Stimulated activated CD8-positive, alpha-beta memory T cell treated with anti-CD3 and anti-CD28 coated beads, Interleukin-4, amount 100 ng/mL, for 24 hours (primary cell): ENCODE measurements at regions not wholly inside any gene's neighbourhood (a gene's known extent, or its start where the extent isn't known, plus 50 kb on each side); places are given as distances from the start of the nearest gene placed in this dataset.
"Not testable (repeated sequence)": the region's sequence is repeated elsewhere in the genome, so short reads cannot be mapped to it uniquely, and the experiment has no call there.

ENCODE experiments used
- DNase-seq: peaks from one replicate; pipeline ENCODE4 v3.0.0-alpha.2; 2020; ENCODE audit warnings: low read depth

DNA sequence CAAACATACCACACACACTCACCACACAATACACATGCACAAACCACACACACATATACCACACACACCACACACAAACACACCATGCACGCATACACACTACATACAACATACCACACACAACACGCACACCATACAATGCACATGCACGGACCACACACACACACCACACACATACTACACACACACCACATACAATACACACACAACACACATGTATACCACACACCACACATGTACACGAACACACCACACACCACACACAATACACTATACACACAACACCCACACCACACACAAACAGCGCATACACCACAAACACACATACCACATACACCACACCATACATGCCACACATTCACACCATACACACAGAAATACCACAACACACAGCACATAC, 480.3 kb downstream of the DIRAS2 start:
- no peak for DNase-seq

DNA sequence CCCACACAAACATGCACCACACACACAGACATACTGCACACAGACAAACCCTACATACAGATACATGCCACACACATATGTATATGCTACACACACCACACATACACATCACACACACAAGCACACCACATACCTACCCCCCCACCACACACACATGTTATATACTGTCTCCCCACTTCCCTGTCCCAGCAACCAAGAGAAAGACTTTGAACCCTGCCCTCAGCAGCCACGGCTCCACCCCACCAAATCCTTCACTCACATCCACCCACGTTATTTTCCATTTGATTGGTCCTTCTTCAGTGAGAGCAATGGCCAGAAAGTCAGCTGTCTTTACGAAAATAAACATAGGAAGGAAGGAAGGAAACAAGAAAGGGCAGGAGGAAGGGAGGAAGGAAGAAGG, 479.8 kb downstream of the DIRAS2 start:
- DNase-seq, result no peak

DNA sequence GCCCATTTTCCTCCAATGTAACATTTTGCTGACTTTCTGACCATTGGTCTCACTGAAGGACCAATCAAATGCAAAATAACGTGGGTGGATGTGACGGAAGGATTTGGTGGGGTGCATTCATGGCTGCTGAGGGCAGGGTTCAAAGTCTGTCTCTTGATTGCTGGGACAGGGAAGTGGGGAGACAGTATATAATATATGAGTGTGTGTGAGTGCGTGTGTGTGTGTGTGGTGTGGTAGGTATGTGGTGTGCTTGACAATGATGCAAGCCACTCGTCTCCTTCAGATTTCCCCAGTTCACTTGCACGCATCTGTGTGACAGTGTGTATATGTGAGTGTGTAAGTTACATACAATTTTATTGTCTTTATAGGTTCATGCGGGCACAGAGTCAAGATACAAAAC, 477.3 kb downstream of the DIRAS2 start:
- DNase-seq, result no peak

DNA sequence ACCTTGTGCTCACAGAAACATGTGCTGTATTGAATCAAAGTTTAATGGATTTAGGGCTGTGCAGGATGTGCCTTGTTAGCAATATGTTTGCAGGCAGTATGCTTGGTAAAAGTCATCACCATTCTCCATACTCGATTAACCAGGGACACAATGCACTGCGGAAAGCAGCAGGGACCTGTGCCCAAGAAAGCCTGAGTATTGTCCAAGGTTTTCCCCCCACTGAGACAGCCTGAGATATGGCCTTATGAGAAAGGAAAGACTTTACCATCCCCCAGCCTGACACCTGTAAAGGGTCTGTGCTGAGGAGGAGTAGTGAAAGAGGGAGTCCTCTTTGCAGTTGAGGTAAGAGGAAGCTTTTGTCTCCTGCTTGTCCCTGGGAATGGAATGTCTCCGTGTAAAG, 476.2 kb downstream of the DIRAS2 start:
- DNase-seq, result not testable (repeated sequence)

DNA sequence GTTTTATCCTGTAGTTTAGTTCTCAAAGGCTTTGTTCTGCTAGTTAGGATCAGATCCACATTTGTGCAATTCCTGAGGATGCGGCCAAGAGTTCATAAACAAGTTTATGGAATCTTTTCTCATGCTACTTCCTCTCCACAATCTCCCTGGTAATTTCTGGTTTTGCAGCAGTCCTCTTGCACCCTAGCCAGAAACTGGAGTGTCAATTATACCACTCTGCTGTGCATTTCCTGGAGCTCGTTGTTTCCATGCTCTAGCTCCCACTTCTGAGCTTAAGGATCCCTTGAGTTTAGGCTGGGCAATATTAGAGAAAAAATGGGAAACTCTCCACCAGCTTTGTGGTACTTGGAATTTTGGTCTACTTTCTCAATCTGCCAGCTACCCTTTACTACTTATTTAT, 474.7 kb downstream of the DIRAS2 start:
- no peak for DNase-seq

DNA sequence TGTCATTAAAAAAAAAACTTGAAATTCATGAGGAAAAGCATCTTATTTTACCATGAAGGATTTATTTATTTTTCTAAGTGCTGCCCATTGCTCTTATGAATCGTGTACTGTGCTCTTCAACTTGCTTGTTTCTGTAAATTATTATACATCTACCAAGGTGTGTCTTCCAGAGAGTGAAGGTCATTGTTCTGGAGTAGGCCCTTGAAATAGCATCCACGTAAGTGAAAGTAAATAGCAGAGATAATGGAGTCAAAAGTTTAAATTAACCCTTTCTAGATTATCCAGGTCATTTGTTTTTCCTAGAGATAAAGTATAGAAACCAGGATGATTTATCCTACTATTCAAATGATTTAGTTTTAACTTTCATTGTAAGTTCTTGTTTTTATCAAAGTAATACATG, 473.1 kb downstream of the DIRAS2 start:
- no peak for DNase-seq

DNA sequence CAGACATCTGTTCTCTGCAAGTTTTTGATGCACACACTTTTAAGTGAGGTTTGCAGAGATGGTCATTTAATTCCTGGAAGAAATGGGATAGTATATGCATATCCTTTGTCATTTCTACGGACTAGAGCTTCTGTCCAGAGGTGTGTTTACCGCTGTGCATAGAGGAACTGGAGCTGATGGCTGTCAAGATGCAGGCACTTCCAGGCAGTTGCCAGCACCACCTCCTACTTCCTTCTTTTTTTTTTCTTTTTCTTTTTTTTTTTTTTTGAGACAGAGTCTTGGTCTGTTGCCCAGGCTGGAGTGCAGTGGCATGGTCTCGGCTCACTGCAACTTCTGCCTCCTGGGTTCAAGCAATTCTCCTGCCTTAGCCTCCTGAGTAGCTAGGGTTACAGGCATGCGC, 468.7 kb downstream of the DIRAS2 start:
- DNase-seq, result not testable (repeated sequence)

DNA sequence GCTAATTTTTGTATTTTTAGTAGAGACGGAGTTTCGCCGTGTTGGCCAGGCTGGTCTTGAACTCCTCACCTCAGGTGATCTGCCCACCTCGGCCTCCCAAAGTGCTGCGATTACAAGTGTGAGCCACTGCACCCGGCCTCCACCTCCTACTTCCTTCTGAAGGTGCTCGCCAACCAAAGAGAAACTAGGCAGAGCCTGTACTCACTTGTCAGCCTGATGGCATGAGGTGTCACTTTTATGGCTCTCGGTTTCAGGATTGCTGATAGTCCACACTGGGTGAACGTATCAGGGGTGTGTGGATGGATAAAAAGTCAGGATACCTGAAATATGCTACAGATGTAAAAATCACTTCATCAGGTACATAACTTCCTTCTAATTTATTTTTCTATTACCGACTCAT, 468.3 kb downstream of the DIRAS2 start:
- not testable (repeated sequence) for DNase-seq

DNA sequence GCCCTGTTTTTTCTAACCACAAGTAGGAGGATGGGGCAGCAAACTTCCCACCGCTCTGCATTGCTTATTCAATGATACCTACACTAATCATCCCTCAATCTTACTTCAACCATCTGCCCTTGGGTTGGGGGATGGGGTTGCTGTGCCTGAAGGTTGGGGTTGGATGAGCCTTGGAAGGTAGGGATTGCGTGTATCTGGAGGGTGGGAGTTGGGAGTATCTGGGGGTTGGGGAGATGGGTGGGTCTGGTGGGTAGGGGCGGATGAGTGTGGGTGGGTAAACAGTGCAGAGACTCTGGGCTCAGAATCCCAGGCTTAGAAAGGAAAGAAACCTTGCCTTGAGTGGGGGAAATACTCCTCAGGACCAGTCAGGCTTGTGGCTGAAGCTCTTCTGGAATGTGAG, 467.4 kb downstream of the DIRAS2 start:
- DNase-seq, result no peak

DNA sequence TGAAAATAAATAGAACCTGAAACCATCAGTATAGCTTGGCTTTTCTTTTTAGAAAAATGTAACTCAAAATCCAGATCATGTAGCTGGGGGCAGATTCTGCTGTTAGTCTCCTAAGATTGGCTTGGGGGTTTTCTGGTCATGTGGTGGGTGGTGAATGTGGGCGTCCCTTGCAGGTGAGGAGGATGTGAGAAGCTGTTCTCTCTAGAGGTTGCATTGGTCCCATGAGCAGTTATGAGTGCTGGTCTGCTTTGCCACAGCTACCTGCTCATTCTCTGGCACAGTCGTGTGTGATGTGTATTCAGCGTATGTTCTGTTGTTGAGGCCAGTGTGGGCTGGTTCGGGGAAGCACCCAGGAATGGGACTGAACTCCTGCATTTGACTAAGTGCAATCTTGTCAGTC, 466.8 kb downstream of the DIRAS2 start:
- DNase-seq, result no peak

DNA sequence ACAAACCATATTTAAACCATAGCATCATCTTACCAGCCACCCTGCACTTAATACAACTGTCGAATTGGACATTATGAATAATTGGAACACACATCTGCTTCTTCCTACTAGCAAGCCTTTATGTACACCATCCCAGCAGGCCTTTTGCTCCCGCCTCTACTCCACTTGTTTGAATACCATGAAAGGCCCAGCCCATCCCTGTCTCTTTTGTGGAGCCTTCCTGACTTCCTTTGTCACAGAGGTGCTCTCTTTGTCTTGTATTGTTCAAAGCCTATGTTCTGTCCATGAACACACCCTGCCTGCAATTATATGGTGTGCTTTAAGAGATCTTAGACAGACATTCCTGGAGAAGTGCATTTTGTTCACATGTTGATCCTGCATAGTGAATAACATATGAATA, 465.7 kb downstream of the DIRAS2 start:
- no peak for DNase-seq

DNA sequence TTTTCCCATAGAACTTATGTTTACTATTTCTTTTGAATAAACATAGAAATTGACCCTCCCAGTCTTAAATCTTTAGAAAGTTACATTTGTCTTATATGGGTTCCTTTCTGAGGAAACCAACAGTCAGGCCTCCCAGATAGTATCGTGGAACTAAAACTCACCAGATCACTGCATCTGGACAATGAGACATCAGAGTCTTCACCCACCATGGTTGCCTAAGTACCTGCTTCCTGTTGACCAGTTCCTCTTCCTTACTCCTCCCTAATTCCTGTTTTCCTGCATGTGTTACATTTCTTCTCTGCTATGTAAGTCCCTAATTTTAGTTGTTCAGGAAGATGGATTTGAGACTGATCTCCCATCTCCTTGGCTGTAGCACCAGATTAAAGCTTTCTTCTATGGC, 462.2 kb downstream of the DIRAS2 start:
- DNase-seq, result no peak

DNA sequence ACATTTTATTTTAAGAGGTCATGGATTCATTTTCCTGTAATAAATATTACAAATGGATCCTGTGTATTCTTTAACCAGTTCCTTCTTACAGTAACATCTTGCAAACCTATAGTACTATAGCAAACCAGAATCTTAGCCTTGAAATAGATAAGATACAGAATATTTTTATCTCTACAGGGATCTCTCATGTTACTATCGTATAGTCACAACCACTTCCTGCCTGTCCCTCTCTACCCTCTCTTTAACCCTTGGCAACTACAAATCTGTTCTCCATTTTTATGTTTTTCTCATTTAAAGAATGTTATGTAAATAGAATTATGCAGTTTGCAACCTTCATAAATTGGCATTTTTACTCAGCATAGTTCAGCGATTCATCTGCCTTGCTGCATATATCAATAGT, 454.0 kb downstream of the DIRAS2 start:
- DNase-seq, result no peak

DNA sequence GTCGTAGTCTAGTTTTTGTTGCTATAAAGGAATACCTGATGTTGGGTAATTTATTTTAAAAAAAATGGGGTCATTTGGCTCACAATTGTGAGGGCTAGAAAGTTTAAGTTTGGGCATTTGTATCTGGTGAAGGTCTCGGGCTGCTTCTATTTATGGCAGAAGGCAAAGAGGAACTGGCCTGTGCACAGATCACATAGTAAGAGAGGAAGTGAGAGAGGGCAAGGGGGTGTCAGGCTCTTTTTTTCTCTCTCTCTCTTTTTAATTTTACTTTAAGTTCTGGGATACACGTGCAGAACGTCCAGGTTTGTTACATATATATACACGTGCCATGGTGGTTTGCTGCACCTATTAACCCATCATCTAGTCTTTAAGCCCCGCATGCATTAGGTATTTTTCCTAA, 453.3 kb downstream of the DIRAS2 start:
- DNase-seq, result no peak

DNA sequence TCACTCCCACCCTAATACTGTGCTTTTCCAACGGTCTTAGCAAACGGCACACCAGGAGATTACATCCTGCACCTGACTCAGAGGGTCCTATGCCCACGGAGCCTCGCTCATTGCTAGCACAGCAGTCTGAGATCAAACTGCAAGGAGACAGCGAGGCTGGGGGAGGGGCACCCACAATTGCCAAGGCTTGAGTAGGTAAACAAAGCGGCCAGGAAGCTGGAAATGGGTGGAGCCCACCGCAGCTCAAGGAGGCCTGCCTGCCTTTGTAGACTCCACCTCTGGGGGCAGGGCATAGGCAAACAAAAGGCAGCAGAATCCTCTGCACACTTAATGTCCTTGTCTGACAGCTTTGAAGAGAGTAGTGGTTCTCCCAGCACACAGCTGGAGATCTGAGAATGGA, 450.2 kb downstream of the DIRAS2 start:
- not testable (repeated sequence) for DNase-seq

DNA sequence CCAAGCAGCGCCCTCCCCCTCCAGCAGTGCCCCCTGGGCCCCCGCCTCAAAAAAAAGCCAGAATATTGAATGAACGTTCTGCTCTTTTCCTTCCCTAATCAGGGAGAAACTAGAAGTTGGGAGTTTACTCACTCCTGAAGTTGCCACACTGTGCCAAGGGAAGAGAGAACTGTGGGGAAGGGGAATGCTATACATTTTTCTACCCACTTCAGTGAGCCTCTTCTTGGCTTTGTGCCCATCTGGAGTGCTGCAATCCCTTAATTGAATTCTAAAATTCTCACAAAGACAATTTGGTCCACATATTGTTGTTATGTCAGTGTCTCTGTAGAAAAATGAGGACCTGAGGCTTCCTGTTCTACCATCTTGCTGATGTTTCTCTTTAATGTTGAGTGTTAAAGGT, 443.7 kb downstream of the DIRAS2 start:
- DNase-seq, result no peak

DNA sequence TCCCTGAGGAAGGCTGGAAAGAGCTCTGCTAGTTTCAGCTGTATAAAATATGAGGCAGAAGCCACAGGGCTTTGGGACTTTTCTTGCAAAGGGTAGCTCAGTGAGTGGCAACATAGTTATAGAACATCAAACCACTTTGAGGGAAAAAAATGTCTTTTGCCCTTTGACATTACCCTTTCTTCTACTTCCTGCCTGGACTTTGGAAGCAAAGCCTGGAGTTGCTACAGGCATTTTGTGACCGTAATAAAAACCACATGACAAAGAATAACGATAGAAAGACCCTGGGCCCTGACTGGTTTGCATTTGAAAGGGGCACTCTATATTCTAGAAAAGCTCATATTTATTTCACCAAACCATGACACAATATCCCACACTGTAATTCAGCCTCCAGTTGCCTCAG, 440.9 kb downstream of the DIRAS2 start:
- no peak for DNase-seq

DNA sequence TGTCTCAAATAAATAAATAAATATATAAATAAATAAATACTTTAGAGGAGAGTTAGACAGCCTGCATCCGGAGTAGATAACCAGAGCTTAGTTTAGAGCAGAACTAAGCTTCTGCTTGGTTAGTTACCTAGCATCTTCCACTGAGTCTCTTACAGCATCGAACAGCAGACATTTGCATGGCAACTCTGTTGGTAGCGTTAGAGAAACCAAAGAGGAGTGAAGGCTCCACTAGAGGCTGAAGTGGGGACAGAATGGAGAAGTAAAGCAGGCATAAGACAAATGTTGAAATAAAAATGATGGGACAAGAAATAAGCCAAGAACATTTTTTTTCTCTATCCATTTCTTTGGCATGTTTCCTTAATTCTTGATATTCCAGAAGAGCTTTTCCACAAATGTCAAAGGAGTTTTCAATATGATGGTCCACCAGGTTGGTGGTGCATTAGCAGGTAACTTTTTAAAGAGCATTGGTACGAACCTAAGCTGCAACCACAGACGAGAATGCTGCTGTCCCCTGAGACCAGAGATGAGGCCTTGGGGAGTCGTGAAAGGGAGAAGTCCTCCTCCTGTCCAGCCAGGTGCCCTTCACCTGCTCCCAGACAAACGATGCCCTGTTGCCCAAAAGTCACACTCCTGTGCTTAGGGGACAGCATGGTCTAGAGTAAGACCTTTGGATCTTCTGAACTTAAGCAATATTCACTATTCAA, 438.3 kb downstream of the DIRAS2 start:
- no peak for DNase-seq

DNA sequence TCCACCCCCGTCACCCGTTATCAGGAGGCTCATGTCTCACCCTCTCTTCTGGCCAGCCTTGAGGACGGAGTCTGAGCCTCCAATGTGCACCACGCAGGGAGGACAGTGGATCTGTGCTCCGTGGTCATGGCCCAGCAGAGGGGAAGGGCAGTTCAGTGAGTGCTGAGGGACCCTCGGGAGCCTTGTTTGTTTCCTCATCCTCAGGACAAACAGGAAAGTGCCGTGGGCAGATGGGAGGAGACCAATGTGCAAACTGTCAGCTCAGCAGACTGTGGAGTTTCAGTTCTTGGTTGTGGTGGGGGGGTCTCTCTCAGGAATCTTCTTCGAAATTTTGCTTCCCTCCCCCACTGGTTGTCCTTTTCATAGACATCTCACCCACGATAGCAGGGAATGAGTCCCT, 429.6 kb downstream of the DIRAS2 start:
- not testable (repeated sequence) for DNase-seq

DNA sequence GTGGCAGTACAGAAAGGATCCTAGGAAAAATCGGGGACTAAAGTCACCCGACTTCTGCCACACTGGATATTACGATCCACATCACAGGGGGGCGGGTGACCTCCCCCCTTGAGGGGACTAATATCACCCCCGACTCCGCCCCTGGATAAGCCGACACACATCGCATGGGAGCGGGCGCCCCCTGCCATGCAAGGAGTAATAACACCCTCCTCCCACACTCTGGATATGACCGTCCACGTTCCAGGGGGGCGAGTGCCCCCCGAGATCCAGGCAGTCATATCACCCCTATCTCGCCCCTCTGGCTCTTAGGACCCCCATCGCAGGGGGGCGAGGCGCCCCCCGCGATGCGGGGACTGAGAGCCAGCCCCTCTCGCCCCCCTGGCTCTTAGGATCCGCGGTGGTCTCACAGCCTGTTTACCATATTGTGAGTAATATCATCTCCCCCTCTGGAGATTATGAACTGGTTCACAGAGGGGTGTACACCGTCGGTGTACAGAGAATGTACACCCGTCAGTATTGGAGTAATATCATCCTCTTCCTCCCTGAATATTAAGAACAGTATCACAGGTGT, 423.0 kb downstream of the DIRAS2 start:
- no peak for DNase-seq

DNA sequence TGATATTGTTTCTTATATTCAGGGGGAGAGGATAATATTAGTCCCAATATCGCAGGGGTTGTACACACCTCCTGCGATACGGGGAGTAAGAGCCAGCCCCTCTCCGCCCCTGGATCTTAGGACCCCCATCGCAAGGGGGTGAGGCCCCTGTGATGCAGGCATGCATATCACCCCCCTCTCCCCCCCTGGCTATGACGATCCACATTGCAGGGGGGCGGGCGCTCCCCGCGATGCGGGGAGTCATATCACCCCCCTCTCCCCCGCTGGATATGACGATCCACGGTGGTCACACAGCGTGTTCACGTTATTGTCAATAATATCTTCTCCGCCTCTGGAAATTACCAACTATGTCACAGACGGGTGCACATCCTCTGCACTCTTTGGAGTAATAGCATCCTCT, 420.7 kb downstream of the DIRAS2 start:
- not testable (repeated sequence) for DNase-seq

DNA sequence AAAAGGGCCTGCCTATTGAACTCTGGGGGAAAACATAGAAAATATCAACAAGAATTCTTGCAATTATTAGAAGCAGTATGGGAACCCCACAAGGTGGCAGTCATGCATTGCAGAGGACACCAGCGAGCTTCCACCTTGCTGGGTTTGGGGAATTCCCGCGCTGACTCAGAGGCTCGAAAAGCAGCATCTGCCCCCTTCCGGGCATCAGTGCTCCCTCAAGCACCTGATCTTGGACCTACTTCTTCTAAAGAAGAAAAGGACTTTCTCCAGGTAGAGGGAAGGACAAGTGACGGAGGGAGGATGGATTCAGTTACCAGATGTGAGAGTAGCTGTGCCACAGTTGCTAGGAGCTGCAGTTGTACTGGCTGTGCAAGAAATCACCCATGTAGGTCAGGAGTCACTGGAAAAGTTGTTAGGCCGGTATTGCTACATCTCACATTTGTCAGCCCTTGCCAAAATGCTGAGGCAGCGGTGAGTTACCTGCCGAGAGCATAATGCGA, 415.7 kb downstream of the DIRAS2 start:
- peak; percentile 38 for DNase-seq

DNA sequence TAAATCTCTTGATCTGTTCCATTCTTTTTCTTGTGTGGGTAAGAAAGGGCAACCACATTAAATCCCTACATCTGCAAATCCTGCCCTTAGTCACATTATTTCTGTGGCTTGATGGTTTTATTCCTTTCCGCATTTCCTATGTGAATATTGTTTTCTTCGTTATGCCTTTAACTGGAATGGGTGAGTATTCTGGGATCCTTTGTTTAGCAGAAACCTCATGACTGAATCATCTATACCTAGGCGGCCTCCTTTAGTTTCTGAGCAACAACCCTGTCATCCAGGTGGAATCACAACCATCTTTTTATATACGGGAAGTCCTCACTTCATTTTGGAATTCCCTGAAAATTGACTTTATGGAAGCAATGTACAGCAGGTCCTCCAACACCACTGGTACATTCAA, 409.5 kb downstream of the DIRAS2 start:
- DNase-seq, result not testable (repeated sequence)

DNA sequence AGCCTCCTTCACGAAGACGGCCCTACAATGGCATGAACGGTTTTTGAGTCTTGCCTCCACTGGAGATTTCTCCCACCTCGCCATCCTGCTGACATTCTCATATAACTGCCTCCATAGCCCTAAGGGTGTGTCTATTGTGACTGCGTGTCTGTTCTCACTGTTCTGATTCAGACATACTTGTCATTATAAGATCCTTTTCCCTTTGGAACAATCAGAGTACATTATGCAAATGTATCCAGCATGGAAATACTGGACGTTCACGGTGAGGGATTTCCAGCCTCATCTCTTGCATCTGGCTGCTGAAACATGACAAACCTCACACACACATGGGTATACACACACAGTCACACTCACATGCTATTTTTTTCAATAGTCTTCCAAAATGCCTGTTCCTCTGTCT, 402.1 kb downstream of the DIRAS2 start:
- DNase-seq, result no peak
